Loucy (cell line): ENCODE measurements at regions not wholly inside any gene's neighbourhood (a gene's known extent, or its start where the extent isn't known, plus 50 kb on each side); places are given as distances from the start of the nearest gene placed in this dataset.

ENCODE experiments used
- CTCF ChIP-seq: fragments of 200-600 bp; sonication (generic); conservative IDR thresholded peaks from 2 replicates; pipeline ENCODE4 v1.5.1; 2014; ENCODE audit warnings: mild to moderate bottlenecking, antibody characterized with exemption, low read length
- EZH2phosphoT487 ChIP-seq: fragments of 200-600 bp; IDR thresholded peaks from 2 replicates; pipeline ENCODE4 v1.6.1; 2018; ENCODE audit warnings: antibody characterized with exemption, mild to moderate bottlenecking, moderate library complexity, borderline replicate concordance

GRCh38 chr16:16992975-16993765, 477.6 kb downstream of the XYLT1 start:
- TF ChIP-seq CTCF (no peak), EZH2phosphoT487 (no peak)
